H9 (cell line): ENCODE measurements at regions not wholly inside any gene's neighbourhood (a gene's known extent, or its start where the extent isn't known, plus 50 kb on each side); places are given as distances from the start of the nearest gene placed in this dataset.

Experiments
- DNase-seq: peaks from one replicate; pipeline ENCODE4 v3.0.0-alpha.2; 2017
- H2AFZ ChIP-seq: one replicate; pipeline ENCODE4 v1.6.1; 2013; ENCODE audit warnings: mild to moderate bottlenecking, low read length, control low read depth, moderate library complexity
- H2AK5ac ChIP-seq: 2 replicates; pipeline ENCODE4 v1.6.1; 2013; ENCODE audit warnings: low read length, control low read depth, mixed read lengths; ENCODE audit not compliant: insufficient read length
- H2BK120ac ChIP-seq: one replicate; pipeline ENCODE4 v1.6.1; 2013; ENCODE audit warnings: low read depth, mild to moderate bottlenecking, low read length, control low read depth, inconsistent platforms; ENCODE audit not compliant: poor library complexity, severe bottlenecking
- H2BK12ac ChIP-seq: 2 replicates; pipeline ENCODE4 v1.6.1; 2013; ENCODE audit warnings: low read length, control low read depth, mixed read lengths, low read depth; ENCODE audit not compliant: insufficient read length
- H2BK15ac ChIP-seq: 2 replicates; pipeline ENCODE4 v1.6.1; 2013; ENCODE audit warnings: low read depth, low read length, control low read depth
- H2BK20ac ChIP-seq: one replicate; pipeline ENCODE4 v1.6.1; 2013; ENCODE audit warnings: low read depth, mild to moderate bottlenecking, low read length, control low read depth, inconsistent platforms; ENCODE audit not compliant: poor library complexity, severe bottlenecking
- H2BK5ac ChIP-seq: 2 replicates; pipeline ENCODE4 v1.6.1; 2013; ENCODE audit warnings: low read length, control low read depth, mixed read lengths; ENCODE audit not compliant: insufficient read length
- H3K14ac ChIP-seq: 2 replicates; pipeline ENCODE4 v1.6.1; 2013; ENCODE audit warnings: low read length, control low read depth; ENCODE audit not compliant: insufficient read depth
- H3K18ac ChIP-seq: 2 replicates; pipeline ENCODE4 v1.6.1; 2013; ENCODE audit warnings: low read depth, mild to moderate bottlenecking, mixed read lengths, low read length, control low read depth; ENCODE audit not compliant: insufficient read length
- H3K23ac ChIP-seq: 2 replicates; pipeline ENCODE4 v1.6.1; 2013; ENCODE audit warnings: low read length, control low read depth, mixed read lengths, low read depth; ENCODE audit not compliant: insufficient read length
- H3K23me2 ChIP-seq: 2 replicates; pipeline ENCODE4 v1.6.1; 2013; ENCODE audit warnings: low read depth, mild to moderate bottlenecking, mixed read lengths, low read length, control low read depth; ENCODE audit not compliant: insufficient read length, poor library complexity, severe bottlenecking
- H3K27ac ChIP-seq: 2 replicates; pipeline ENCODE4 v1.5.1; 2013; ENCODE audit warnings: low read length, control low read depth, mixed read lengths, low read depth; ENCODE audit not compliant: insufficient read length
- H3K27me3 ChIP-seq: 2 replicates; pipeline ENCODE4 v1.6.1; 2013; ENCODE audit warnings: low read length, control low read depth, inconsistent platforms; ENCODE audit not compliant: insufficient read depth
- H3K4ac ChIP-seq: 2 replicates; pipeline ENCODE4 v1.6.1; 2013; ENCODE audit warnings: low read depth, mild to moderate bottlenecking, control low read depth, inconsistent platforms, low read length, moderate library complexity
- H3K4me1 ChIP-seq: 2 replicates; pipeline ENCODE4 v1.6.1; 2013; ENCODE audit warnings: low read length, control low read depth, inconsistent platforms; ENCODE audit not compliant: insufficient read depth
- H3K4me2 ChIP-seq: 2 replicates; pipeline ENCODE4 v1.6.1; 2013; ENCODE audit warnings: low read length, control low read depth, mixed read lengths; ENCODE audit not compliant: insufficient read length, insufficient read depth
- H3K56ac ChIP-seq: 2 replicates; pipeline ENCODE4 v1.6.1; 2013; ENCODE audit warnings: low read depth, mild to moderate bottlenecking, mixed read lengths, low read length, control low read depth; ENCODE audit not compliant: insufficient read length
- H3K79me1 ChIP-seq: 2 replicates; pipeline ENCODE4 v1.6.1; 2013; ENCODE audit warnings: low read depth, mild to moderate bottlenecking, moderate library complexity, low read length, control low read depth, inconsistent platforms; ENCODE audit not compliant: insufficient read depth, poor library complexity, severe bottlenecking
- H3K79me2 ChIP-seq: 2 replicates; pipeline ENCODE4 v1.6.1; 2013; ENCODE audit warnings: low read length, control low read depth, inconsistent platforms; ENCODE audit not compliant: insufficient read depth
- H3K9ac ChIP-seq: 2 replicates; pipeline ENCODE4 v1.6.1; 2013; ENCODE audit warnings: low read length, control low read depth, mixed read lengths; ENCODE audit not compliant: insufficient read length; ENCODE audit errors: extremely low read depth
- H3K9me3 ChIP-seq: one replicate; pipeline ENCODE4 v1.6.1; 2013; ENCODE audit warnings: low read depth, low read length, inconsistent platforms; ENCODE audit not compliant: control insufficient read depth
- H3T11ph ChIP-seq: one replicate; pipeline ENCODE4 v1.6.1; 2013; ENCODE audit warnings: mild to moderate bottlenecking, low read length, control low read depth, inconsistent platforms
- H4K20me1 ChIP-seq: one replicate; pipeline ENCODE4 v1.6.1; 2013; ENCODE audit not compliant: control insufficient read depth, insufficient read length, insufficient read depth
- H4K5ac ChIP-seq: 2 replicates; pipeline ENCODE4 v1.6.1; 2013; ENCODE audit warnings: low read depth, mild to moderate bottlenecking, mixed read lengths, low read length, control low read depth; ENCODE audit not compliant: insufficient read length
- H4K8ac ChIP-seq: replicated peaks from 2 replicates; pipeline ENCODE4 v1.6.1; 2013; ENCODE audit warnings: low read length, control low read depth, mixed read lengths, low read depth; ENCODE audit not compliant: insufficient read length
- H4K91ac ChIP-seq: 2 replicates; pipeline ENCODE4 v1.6.1; 2013; ENCODE audit warnings: low read depth, mild to moderate bottlenecking, moderate library complexity, mixed read lengths, low read length, control low read depth; ENCODE audit not compliant: insufficient read length
- H3K27ac Mint-ChIP-seq, 3 experiments: 2 replicates in 2 of 3; 3 replicates in 1 of 3; pipeline ENCODE4 v1.8.0; 2020 to 2021; ENCODE audit warnings: mixed read lengths in 3 of 3, mild to moderate bottlenecking in 1 of 3, moderate library complexity in 1 of 3
- H3K27me3 Mint-ChIP-seq: 2 replicates; pipeline ENCODE4 v1.8.0; 2021; ENCODE audit warnings: low read depth, mild to moderate bottlenecking, moderate library complexity, mixed read lengths
- H3K36me3 Mint-ChIP-seq, 3 experiments: 2 replicates in 2 of 3; 3 replicates in 1 of 3; pipeline ENCODE4 v1.8.0; 2020 to 2021; ENCODE audit warnings: low read depth in 3 of 3, mixed read lengths in 3 of 3; ENCODE audit not compliant: insufficient read depth in 1 of 3
- H3K4me1 Mint-ChIP-seq, 2 experiments: 2 replicates each; pipeline ENCODE4 v1.8.0; 2020; ENCODE audit warnings: mixed read lengths in 2 of 2
- H3K4me3 Mint-ChIP-seq, 2 experiments: 2 replicates in 1 of 2; 3 replicates in 1 of 2; pipeline ENCODE4 v1.8.0; 2020 to 2021; ENCODE audit warnings: mild to moderate bottlenecking in 2 of 2, mixed read lengths in 2 of 2, moderate library complexity in 1 of 2
- H3K9me3 Mint-ChIP-seq, 2 experiments: 2 replicates in 1 of 2; 3 replicates in 1 of 2; pipeline ENCODE4 v1.8.0; 2020; ENCODE audit warnings: mild to moderate bottlenecking in 2 of 2, mixed read lengths in 2 of 2, moderate library complexity in 1 of 2
- CTCF ChIP-seq: fragments of 200-600 bp; sonication (generic); conservative IDR thresholded peaks from 3 replicates; pipeline ENCODE4 v1.8.0; 2021; ENCODE audit warnings: antibody characterized with exemption, mild to moderate bottlenecking
- WGBS: extraction: QIAGEN DNeasy Blood & Tissue Kit; methylation state at CpG from one replicate; pipeline ENCODE4 v1.1.7; 2013; ENCODE audit warnings: missing lambda C conversion rate, low lambda C conversion rate, mixed read lengths; ENCODE audit not compliant: insufficient read length; ENCODE audit errors: extremely low coverage; 5-methylcytosine and 5-hydroxymethylcytosine counted together

GRCh38 chr15:39461536-39462130, 119.2 kb upstream of the THBS1 start:
- Histone ChIP-seq H3K27me3 (no peaks in the 10 kb centered on the region; the same call in 1 of the 2 replicates), H3K23ac (no peak overlapping the region), H3T11ph (no peak overlapping the region), H2BK20ac (no peak overlapping the region), H3K18ac (no peak overlapping the region), H3K79me1 (no peaks in the 10 kb centered on the region), H2BK12ac (no peak overlapping the region), H2AFZ (no peak overlapping the region), H4K8ac (no peak overlapping the region), H3K14ac (no peak overlapping the region), H2BK15ac (no peak overlapping the region), H4K5ac (no peak overlapping the region), H2BK120ac (no peak overlapping the region), H3K79me2 (no peaks in the 10 kb centered on the region), H3K56ac (no peak overlapping the region), H3K27ac (no peak overlapping the region), H3K4ac (no peak overlapping the region), H4K20me1 (no peaks in the 10 kb centered on the region), H3K9ac (no peak overlapping the region), H3K9me3 (no peaks in the 10 kb centered on the region), H2BK5ac (no peak overlapping the region), H4K91ac (no peak overlapping the region), H3K4me1 (no peaks in the 10 kb centered on the region), H2AK5ac (no peak overlapping the region), H3K4me2 (no peak overlapping the region), H3K23me2 (no peaks in the 10 kb centered on the region)
- Mint-ChIP-seq H3K27ac (peak overlapping the region in 1 of 3 experiments; percentile 41; a peak in 1 of 7 replicates), H3K4me3 (no peak overlapping the region), H3K36me3 (no peaks in the 10 kb centered on the region), H3K9me3 (no peaks in the 10 kb centered on the region), H3K27me3 (no peaks in the 10 kb centered on the region; the same call in 1 of the 2 replicates), H3K4me1 (no peaks in the 10 kb centered on the region)
- TF ChIP-seq CTCF: no peak
- DNase-seq: no peak
- WGBS: no CpG with 5 or more reads among the region's 2 CpGs
